ENCODE measurements at regions not wholly inside any gene's neighbourhood (a gene's known extent, or its start where the extent isn't known, plus 50 kb on each side); places are given as distances from the start of the nearest gene placed in this dataset.

GRCh38 chr10:128851726-128852125 is 615.3 kb upstream of the MGMT start:
- TF ChIP-seq, protein P1, sequence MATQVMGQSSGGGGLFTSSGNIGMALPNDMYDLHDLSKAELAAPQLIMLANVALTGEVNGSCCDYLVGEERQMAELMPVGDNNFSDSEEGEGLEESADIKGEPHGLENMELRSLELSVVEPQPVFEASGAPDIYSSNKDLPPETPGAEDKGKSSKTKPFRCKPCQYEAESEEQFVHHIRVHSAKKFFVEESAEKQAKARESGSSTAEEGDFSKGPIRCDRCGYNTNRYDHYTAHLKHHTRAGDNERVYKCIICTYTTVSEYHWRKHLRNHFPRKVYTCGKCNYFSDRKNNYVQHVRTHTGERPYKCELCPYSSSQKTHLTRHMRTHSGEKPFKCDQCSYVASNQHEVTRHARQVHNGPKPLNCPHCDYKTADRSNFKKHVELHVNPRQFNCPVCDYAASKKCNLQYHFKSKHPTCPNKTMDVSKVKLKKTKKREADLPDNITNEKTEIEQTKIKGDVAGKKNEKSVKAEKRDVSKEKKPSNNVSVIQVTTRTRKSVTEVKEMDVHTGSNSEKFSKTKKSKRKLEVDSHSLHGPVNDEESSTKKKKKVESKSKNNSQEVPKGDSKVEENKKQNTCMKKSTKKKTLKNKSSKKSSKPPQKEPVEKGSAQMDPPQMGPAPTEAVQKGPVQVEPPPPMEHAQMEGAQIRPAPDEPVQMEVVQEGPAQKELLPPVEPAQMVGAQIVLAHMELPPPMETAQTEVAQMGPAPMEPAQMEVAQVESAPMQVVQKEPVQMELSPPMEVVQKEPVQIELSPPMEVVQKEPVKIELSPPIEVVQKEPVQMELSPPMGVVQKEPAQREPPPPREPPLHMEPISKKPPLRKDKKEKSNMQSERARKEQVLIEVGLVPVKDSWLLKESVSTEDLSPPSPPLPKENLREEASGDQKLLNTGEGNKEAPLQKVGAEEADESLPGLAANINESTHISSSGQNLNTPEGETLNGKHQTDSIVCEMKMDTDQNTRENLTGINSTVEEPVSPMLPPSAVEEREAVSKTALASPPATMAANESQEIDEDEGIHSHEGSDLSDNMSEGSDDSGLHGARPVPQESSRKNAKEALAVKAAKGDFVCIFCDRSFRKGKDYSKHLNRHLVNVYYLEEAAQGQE (IDR thresholded peaks at IDR 0.05; ENCODE audit: insufficient read depth in 1 of 2, low read depth in 2 of 2, low read length in 2 of 2) = no peak
- TF ChIP-seq FOXP2 (optimal IDR thresholded peaks at IDR 0.05; ENCODE audit: borderline replicate concordance, extremely low read depth, extremely low read length, insufficient read depth) = no peak
- no peak for TF ChIP-seq SIN3A (IDR thresholded peaks at IDR 0.05; ENCODE audit: borderline replicate concordance, insufficient read depth, low read length)

- no peak for TF ChIP-seq FOXP2 (optimal IDR thresholded peaks at IDR 0.05; ENCODE audit: borderline replicate concordance, extremely low read depth, extremely low read length, insufficient read depth)
- no peak for TF ChIP-seq POLR2AphosphoS5 (IDR thresholded peaks at IDR 0.05; ENCODE audit: low read depth, low read length)
These were observed 614.6 kb upstream of the MGMT start for GRCh38 chr10:128852449-128852848.

DNA sequence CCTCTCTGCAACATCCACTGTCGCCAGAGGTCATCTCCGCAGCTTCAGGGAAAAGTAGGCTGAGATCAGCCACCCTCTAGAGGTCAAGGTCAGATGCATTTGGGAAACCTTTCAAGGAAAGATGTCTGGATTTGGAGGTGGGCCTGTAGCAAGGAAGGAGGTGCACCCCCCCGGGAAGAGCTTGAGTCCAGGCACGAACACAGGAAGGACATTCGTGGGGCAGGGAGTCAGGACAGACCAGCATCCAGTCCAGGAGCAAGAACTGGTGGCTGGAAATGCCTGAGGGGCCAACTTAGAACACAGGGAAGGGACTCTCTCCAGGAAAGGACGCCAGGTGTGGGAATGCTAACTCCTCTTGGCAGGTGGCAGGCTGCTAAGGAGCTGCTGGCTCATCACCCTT is 614.1 kb upstream of the MGMT start:
- TF ChIP-seq FOXP2 (optimal IDR thresholded peaks at IDR 0.05; ENCODE audit: borderline replicate concordance, extremely low read depth, extremely low read length, insufficient read depth) (no peak), TAF1 (IDR thresholded peaks at IDR 0.05; ENCODE audit: borderline replicate concordance, insufficient read depth, low read length) (no peak), POLR2AphosphoS5 (IDR thresholded peaks at IDR 0.05; ENCODE audit: low read depth, low read length) (no peak), SIN3A (IDR thresholded peaks at IDR 0.05; ENCODE audit: borderline replicate concordance, insufficient read depth, low read length) (no peak)
- TF ChIP-seq, protein P1 (IDR thresholded peaks at IDR 0.05; ENCODE audit: insufficient read depth in 1 of 2, low read depth in 2 of 2, low read length in 2 of 2) = no peak

GRCh38 chr10:128853537-128853936 is 613.5 kb upstream of the MGMT start:
- no peak for TF ChIP-seq TAF1 (IDR thresholded peaks at IDR 0.05; ENCODE audit: borderline replicate concordance, insufficient read depth, low read length)
- TF ChIP-seq POLR2AphosphoS5 (IDR thresholded peaks at IDR 0.05; ENCODE audit: low read depth, low read length) = no peak
- no peak for TF ChIP-seq FOXP2 (optimal IDR thresholded peaks at IDR 0.05; ENCODE audit: borderline replicate concordance, extremely low read depth, extremely low read length, insufficient read depth)
- TF ChIP-seq SIN3A (IDR thresholded peaks at IDR 0.05; ENCODE audit: borderline replicate concordance, insufficient read depth, low read length) = no peak
- TF ChIP-seq, protein P1 (IDR thresholded peaks at IDR 0.05; ENCODE audit: insufficient read depth in 1 of 2, low read depth in 2 of 2, low read length in 2 of 2) = no peak

DNA sequence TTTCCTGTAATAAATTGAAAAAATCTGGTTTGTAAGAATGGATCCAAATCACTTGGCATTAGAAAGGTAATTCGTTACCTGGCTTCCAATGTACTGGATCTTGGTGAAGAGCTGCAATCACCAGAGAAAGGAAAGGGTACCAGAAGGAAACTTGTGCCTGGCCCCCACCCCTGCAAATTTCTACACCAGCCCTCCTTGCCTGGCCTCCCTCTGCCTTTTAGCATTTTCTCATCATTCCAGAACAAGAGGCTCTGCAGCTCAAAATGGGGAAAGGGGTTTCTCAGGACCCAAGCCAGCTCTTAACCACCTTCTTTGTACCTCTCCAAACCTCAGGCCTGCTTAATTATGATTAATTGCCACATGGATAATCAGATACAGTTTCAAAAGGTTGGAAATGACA is 612.8 kb upstream of the MGMT start:
- TF ChIP-seq, protein P1 (IDR thresholded peaks at IDR 0.05; ENCODE audit: insufficient read depth in 1 of 2, low read depth in 2 of 2, low read length in 2 of 2) = no peak
- TF ChIP-seq FOXP2 (optimal IDR thresholded peaks at IDR 0.05; ENCODE audit: borderline replicate concordance, extremely low read depth, extremely low read length, insufficient read depth) = no peak
- TF ChIP-seq SIN3A (IDR thresholded peaks at IDR 0.05; ENCODE audit: borderline replicate concordance, insufficient read depth, low read length) = no peak
- TF ChIP-seq TAF1 (IDR thresholded peaks at IDR 0.05; ENCODE audit: borderline replicate concordance, insufficient read depth, low read length) = no peak
- no peak for TF ChIP-seq POLR2AphosphoS5 (IDR thresholded peaks at IDR 0.05; ENCODE audit: low read depth, low read length)

Measured in PFSK-1 (cell line).